GM12892 (cell line): ENCODE measurements at regions not wholly inside any gene's neighbourhood (a gene's known extent, or its start where the extent isn't known, plus 50 kb on each side); places are given as distances from the start of the nearest gene placed in this dataset.

Experiments
- POLR2A ChIP-seq: IDR thresholded peaks from 2 replicates; pipeline ENCODE4 v1.6.1; 2011; ENCODE audit warnings: low read depth, low read length, control low read depth
- POLR2AphosphoS5 ChIP-seq: IDR thresholded peaks from 2 replicates; pipeline ENCODE4 v1.6.1; 2011; ENCODE audit warnings: low read depth, low read length, control low read depth
- TAF1 ChIP-seq: IDR thresholded peaks from 2 replicates; pipeline ENCODE4 v1.6.1; 2011; ENCODE audit warnings: low read depth, mild to moderate bottlenecking, control low read depth, low read length, borderline replicate concordance

- TF ChIP-seq POLR2A (no peak), POLR2AphosphoS5 (no peak), TAF1 (no peak)
Observed at GRCh38 chr5:74919487-74919886, 53.3 kb upstream of the FAM169A start.
